Ectodermal cell (in vitro differentiated cells): ENCODE measurements at regions not wholly inside any gene's neighbourhood (a gene's known extent, or its start where the extent isn't known, plus 50 kb on each side); places are given as distances from the start of the nearest gene placed in this dataset.

ENCODE experiments used
- H3K27ac ChIP-seq: 2 replicates; pipeline ENCODE4 v1.7.0; 2013; ENCODE audit warnings: mild to moderate bottlenecking, low read depth, low read length; ENCODE audit not compliant: insufficient read depth, poor library complexity, severe bottlenecking
- H3K27me3 ChIP-seq: 2 replicates; pipeline ENCODE4 v1.7.0; 2013; ENCODE audit warnings: mild to moderate bottlenecking, low read length; ENCODE audit not compliant: insufficient read depth, control insufficient read depth, poor library complexity, severe bottlenecking
- H3K36me3 ChIP-seq: one replicate; pipeline ENCODE4 v1.7.0; 2013; ENCODE audit warnings: low read length; ENCODE audit not compliant: control insufficient read depth, insufficient read depth
- H3K4me1 ChIP-seq: one replicate; pipeline ENCODE4 v1.7.0; 2013; ENCODE audit warnings: low read length; ENCODE audit not compliant: control insufficient read depth, insufficient read depth
- H3K4me3 ChIP-seq: 2 replicates; pipeline ENCODE4 v1.7.0; 2013; ENCODE audit warnings: low read depth, low read length, control low read depth; ENCODE audit not compliant: insufficient read depth
- H3K9me3 ChIP-seq: 2 replicates; pipeline ENCODE4 v1.7.0; 2013; ENCODE audit warnings: mild to moderate bottlenecking, low read length, moderate library complexity; ENCODE audit not compliant: control insufficient read depth
- WGBS, 2 experiments: methylation state at CpG; one replicate each; pipeline ENCODE4 v1.1.7; 2013; ENCODE audit warnings: missing lambda C conversion rate in 2 of 2; 5-methylcytosine and 5-hydroxymethylcytosine counted together

GRCh38 chr14:53448682-53449081, 295.6 kb upstream of the DDHD1 start:
- H3K27ac ChIP-seq = no peak overlapping the region
- no peaks in the 10 kb centered on the region for H3K27me3 ChIP-seq
- peaks cover 8% of the 10 kb centered on the region for H3K4me1 ChIP-seq
- H3K9me3 ChIP-seq = no peaks in the 10 kb centered on the region
- no peak overlapping the region for H3K4me3 ChIP-seq
- no peaks in the 10 kb centered on the region for H3K36me3 ChIP-seq
- WGBS, 2 experiments = 49 to 74% methylated on average over 2 of the region's 2 CpGs

GRCh38 chr14:53444677-53445312, 291.7 kb upstream of the DDHD1 start:
- Histone ChIP-seq H3K36me3 (no peaks in the 10 kb centered on the region), H3K27ac (no peak overlapping the region), H3K9me3 (no peaks in the 10 kb centered on the region), H3K4me3 (no peak overlapping the region), H3K4me1 (peaks cover 7% of the 10 kb centered on the region), H3K27me3 (no peaks in the 10 kb centered on the region)
- WGBS, 2 experiments = 95 to 96% methylated on average over 5 of the region's 5 CpGs

DNA sequence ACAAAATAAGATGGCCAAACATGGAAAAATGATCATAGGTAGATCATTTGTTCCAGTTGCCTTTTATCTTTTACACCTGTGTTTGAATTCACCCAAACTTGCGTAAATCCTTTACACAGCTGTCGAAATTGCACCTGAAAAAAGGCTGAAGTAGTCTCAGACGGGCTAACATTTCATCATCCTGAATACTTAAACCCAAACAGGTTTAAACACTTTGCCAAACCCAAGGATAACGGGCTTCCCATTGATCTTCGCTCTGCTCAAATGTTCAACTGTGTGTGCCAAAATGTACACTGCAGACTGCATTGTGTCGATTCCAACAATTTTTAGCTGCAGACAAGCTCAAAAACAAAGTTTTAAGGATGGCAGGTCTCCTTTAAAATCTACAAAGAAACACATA, 288.7 kb upstream of the DDHD1 start:
- 92 to 94% methylated on average over 6 of the region's 6 CpGs for WGBS, 2 experiments
- no peak overlapping the region for H3K27ac ChIP-seq
- H3K27me3 ChIP-seq = no peaks in the 10 kb centered on the region
- H3K36me3 ChIP-seq = no peaks in the 10 kb centered on the region
- no peaks in the 10 kb centered on the region for H3K9me3 ChIP-seq
- no peak overlapping the region for H3K4me3 ChIP-seq
- H3K4me1 ChIP-seq = no peaks in the 10 kb centered on the region

- Histone ChIP-seq H3K27me3 (no peaks in the 10 kb centered on the region), H3K36me3 (no peaks in the 10 kb centered on the region), H3K4me3 (no peak overlapping the region), H3K27ac (no peak overlapping the region), H3K9me3 (no peaks in the 10 kb centered on the region), H3K4me1 (no peaks in the 10 kb centered on the region)
Observed at GRCh38 chr14:53437858-53438257, 284.7 kb upstream of the DDHD1 start.

GRCh38 chr14:53432378-53432802, 279.3 kb upstream of the DDHD1 start:
- WGBS, 2 experiments = 45 to 59% methylated on average over 2 of the region's 2 CpGs
- H3K27ac ChIP-seq = no peak overlapping the region
- no peaks in the 10 kb centered on the region for H3K9me3 ChIP-seq
- no peak overlapping the region for H3K4me3 ChIP-seq
- H3K36me3 ChIP-seq = no peaks in the 10 kb centered on the region
- H3K27me3 ChIP-seq = no peaks in the 10 kb centered on the region
- H3K4me1 ChIP-seq = no peaks in the 10 kb centered on the region

DNA sequence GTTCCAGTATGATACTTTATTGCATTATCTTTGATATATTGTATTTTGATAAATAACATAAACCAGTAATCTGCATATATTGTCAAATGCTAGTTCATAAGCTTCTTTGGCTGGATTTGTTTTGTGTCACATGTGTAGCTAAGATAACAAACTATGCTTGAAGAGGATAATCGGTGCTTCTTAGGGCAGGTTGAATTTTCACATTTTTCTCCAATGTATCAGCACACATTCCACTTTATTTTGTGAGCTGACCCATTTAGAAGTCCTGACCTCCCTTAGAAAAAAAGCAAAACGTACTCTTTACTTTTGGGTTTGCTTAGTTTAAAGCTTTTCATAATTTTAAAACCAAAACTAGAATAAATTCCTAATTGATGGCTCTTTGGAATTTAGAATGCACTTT, 277.7 kb upstream of the DDHD1 start:
- Histone ChIP-seq H3K9me3 (no peaks in the 10 kb centered on the region), H3K4me3 (no peak overlapping the region), H3K27me3 (no peaks in the 10 kb centered on the region), H3K4me1 (no peaks in the 10 kb centered on the region), H3K36me3 (no peaks in the 10 kb centered on the region), H3K27ac (no peak overlapping the region)
- WGBS, 2 experiments = 90% methylated on average over 1 to 2 of the region's 2 CpGs

GRCh38 chr14:53412819-53413675, 259.9 kb upstream of the DDHD1 start:
- no peak overlapping the region for H3K4me3 ChIP-seq
- no peak overlapping the region for H3K27ac ChIP-seq
- no peaks in the 10 kb centered on the region for H3K9me3 ChIP-seq
- H3K4me1 ChIP-seq = no peaks in the 10 kb centered on the region
- no peaks in the 10 kb centered on the region for H3K27me3 ChIP-seq
- 83 to 100% methylated on average over 1 of the region's 1 CpG for WGBS, 2 experiments
- H3K36me3 ChIP-seq = no peaks in the 10 kb centered on the region

DNA sequence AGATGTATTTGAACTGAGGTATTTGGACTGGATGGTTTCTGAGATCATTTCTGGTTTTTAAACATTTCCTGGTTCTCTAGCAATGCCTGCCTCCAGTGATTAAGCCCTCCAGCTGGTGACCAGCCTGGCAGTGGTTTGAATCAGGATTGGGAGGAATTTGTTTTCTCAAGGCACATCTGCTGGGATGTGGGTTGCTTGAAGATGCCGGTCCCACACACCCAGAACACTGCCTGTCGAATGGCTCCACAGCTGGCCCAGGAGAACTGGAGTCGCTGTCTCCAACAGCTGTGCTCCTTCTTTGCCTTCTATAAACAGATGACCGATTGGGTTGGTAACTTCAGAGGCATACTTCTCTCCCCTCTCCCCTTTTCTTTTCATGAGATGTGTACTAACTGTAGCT, 258.0 kb upstream of the DDHD1 start:
- no peaks in the 10 kb centered on the region for H3K9me3 ChIP-seq
- WGBS, 2 experiments = 90 to 94% methylated on average over 4 of the region's 4 CpGs
- no peak overlapping the region for H3K4me3 ChIP-seq
- no peak overlapping the region for H3K27ac ChIP-seq
- H3K27me3 ChIP-seq = no peaks in the 10 kb centered on the region
- no peaks in the 10 kb centered on the region for H3K36me3 ChIP-seq
- H3K4me1 ChIP-seq = no peaks in the 10 kb centered on the region

DNA sequence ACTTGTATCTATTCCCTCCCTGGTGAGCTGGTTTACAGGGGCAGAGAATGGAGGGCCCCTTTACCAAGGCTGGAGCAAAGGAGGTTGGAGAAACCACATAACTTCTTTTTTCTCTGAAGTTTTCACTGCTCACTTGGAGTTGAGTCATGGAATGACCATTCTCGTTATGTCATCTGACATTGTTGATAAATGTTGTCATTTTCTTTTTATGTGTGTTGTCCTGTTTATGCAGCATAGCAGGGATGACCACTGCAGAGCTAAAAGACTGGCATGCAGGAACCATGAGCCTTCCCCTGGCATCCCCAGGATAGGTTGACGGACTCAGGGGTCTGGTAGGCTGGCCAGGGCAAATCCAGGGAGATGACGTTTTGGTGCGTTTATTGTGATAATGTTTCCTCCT, 256.8 kb upstream of the DDHD1 start:
- Histone ChIP-seq H3K4me1 (no peaks in the 10 kb centered on the region), H3K36me3 (no peaks in the 10 kb centered on the region), H3K9me3 (no peaks in the 10 kb centered on the region), H3K4me3 (no peak overlapping the region), H3K27me3 (no peaks in the 10 kb centered on the region), H3K27ac (no peak overlapping the region)
- WGBS, 2 experiments = 99% methylated on average over 4 of the region's 4 CpGs

GRCh38 chr14:53409289-53409688, 256.2 kb upstream of the DDHD1 start:
- Histone ChIP-seq H3K27ac (no peak overlapping the region), H3K4me1 (no peaks in the 10 kb centered on the region), H3K4me3 (no peak overlapping the region), H3K9me3 (no peaks in the 10 kb centered on the region), H3K27me3 (no peaks in the 10 kb centered on the region), H3K36me3 (no peaks in the 10 kb centered on the region)
- WGBS, 2 experiments = 100% methylated on average over 1 of the region's 2 CpGs
